SU-DHL-6 (cell line): ENCODE measurements at regions not wholly inside any gene's neighbourhood (a gene's known extent, or its start where the extent isn't known, plus 50 kb on each side); places are given as distances from the start of the nearest gene placed in this dataset.

Experiments
- H2AFZ ChIP-seq: fragments of 200-600 bp; sonication (generic); 2 replicates; pipeline ENCODE4 v1.6.1; 2014; ENCODE audit warnings: low read depth, mild to moderate bottlenecking, moderate library complexity, mixed read lengths, antibody characterized with exemption, low read length; ENCODE audit not compliant: severe bottlenecking
- H3F3A ChIP-seq: fragments of 200-600 bp; shearing (Covaris generic); 2 replicates; pipeline ENCODE4 v1.6.0; 2016; ENCODE audit warnings: antibody characterized with exemption, mild to moderate bottlenecking; ENCODE audit not compliant: insufficient read depth
- H3K27ac ChIP-seq: fragments of 200-600 bp; sonication (generic); 2 replicates; pipeline ENCODE4 v1.5.1; 2016; ENCODE audit warnings: low read depth, mild to moderate bottlenecking, low read length, moderate library complexity, mixed read lengths
- H3K27me3 ChIP-seq: fragments of 200-600 bp; sonication (generic), shearing (Covaris generic); 2 replicates; pipeline ENCODE4 v1.6.0; 2014; ENCODE audit warnings: mild to moderate bottlenecking, low read length
- H3K36me3 ChIP-seq: fragments of 200-600 bp; sonication (generic); 2 replicates; pipeline ENCODE4 v1.6.1; 2014; ENCODE audit warnings: mild to moderate bottlenecking, low read length, mixed read lengths
- H3K4me2 ChIP-seq: fragments of 300-600, 200-600 bp; shearing (Covaris generic), sonication (generic); 2 replicates; pipeline ENCODE4 v1.6.0; 2014; ENCODE audit warnings: low read length, low read depth, mild to moderate bottlenecking; ENCODE audit not compliant: poor library complexity, severe bottlenecking
- H3K4me3 ChIP-seq: fragments of 200-600 bp; sonication (generic); 2 replicates; pipeline ENCODE4 v1.5.1; 2014; ENCODE audit warnings: antibody characterized with exemption, low read length, mild to moderate bottlenecking, mixed read lengths; ENCODE audit not compliant: insufficient read depth, poor library complexity, severe bottlenecking
- H3K79me2 ChIP-seq: fragments of 200-600 bp; sonication (generic); 2 replicates; pipeline ENCODE4 v1.6.1; 2014; ENCODE audit warnings: mild to moderate bottlenecking, low read length, moderate library complexity; ENCODE audit not compliant: insufficient read depth
- H3K9ac ChIP-seq: fragments of 200-600 bp; sonication (generic); 2 replicates; pipeline ENCODE4 v1.7.0; 2014; ENCODE audit warnings: mild to moderate bottlenecking, low read length
- H3K9me2 ChIP-seq: fragments of 200-600 bp; sonication (generic); replicated peaks from 2 replicates; pipeline ENCODE4 v1.6.1; 2014; ENCODE audit warnings: low read length; ENCODE audit not compliant: insufficient read depth
- H3K9me3 ChIP-seq: fragments of 200-600 bp; sonication (generic); 2 replicates; pipeline ENCODE4 v1.6.1; 2014; ENCODE audit warnings: low read length, mixed read lengths; ENCODE audit not compliant: insufficient read depth
- H4K20me1 ChIP-seq: fragments of 200-600 bp; sonication (generic); 2 replicates; pipeline ENCODE4 v1.6.1; 2014; ENCODE audit warnings: low read depth, mild to moderate bottlenecking, antibody characterized with exemption, low read length, moderate library complexity, mixed read lengths
- EZH2phosphoT487 ChIP-seq: fragments of 200-600 bp; sonication (generic), shearing (Covaris generic); conservative IDR thresholded peaks from 2 replicates; pipeline ENCODE4 v1.6.1; 2018; ENCODE audit warnings: mild to moderate bottlenecking, antibody characterized with exemption, low read length, moderate library complexity, mixed read lengths
- TF ChIP-seq, protein P1 (sequence below): fragments of 200-600 bp; sonication (generic); IDR thresholded peaks from one replicate; pipeline ENCODE4 v1.5.1; 2017; ENCODE audit warnings: antibody characterized with exemption, mild to moderate bottlenecking, low read length, moderate library complexity; ENCODE audit not compliant: insufficient read depth, poor library complexity, severe bottlenecking

DNA sequence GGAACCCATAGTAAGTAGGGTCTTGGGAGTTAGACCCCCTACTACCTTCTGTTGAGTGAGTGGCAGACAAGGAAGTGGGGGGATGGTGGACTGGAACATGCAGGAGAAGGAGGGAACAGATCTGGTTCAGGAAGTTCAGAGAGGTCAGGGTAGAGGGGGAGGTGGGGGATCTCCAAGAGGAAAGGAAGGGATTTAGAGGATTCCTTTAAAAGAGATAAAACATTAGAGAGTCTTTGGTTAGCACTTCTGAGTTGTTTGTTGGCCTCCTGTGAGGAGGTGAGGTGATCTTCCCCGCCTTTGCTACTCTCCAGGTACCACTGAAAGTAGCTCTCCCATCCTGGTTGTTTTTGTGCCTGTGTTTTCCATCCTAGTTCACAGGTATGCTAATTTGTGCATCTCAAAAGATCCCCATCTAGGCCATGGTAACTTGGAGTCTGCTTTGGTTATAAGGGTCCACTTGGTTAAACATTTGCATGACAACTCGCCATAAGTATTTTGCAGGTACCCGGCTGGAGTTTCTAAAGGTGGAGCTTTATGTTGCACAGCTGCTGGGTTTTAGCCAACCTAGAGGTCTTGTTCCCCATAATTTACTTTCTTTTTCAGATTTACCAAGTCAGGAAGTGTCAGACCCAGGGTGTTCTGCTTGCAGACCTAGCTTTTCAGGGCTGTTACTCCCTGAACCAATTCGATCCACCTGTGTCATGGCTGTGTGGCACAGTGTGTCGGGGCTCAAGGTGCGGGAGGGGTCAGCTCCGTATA, 79.3 kb upstream of the SORL1 start:
- peak overlapping the region; percentile 34 for H3K9ac ChIP-seq
- peak overlapping the region; percentile 28 for H3K4me3 ChIP-seq
- H2AFZ ChIP-seq = peak overlapping the region; percentile 39
- peak overlapping the region; percentile 62 for H3K4me2 ChIP-seq
- peak overlapping the region; percentile 77 for H3K27ac ChIP-seq
- H3K79me2 ChIP-seq = no peaks in the 10 kb centered on the region
- H3K27me3 ChIP-seq = no peaks in the 10 kb centered on the region
- no peak for TF ChIP-seq EZH2phosphoT487
- TF ChIP-seq, protein P1, sequence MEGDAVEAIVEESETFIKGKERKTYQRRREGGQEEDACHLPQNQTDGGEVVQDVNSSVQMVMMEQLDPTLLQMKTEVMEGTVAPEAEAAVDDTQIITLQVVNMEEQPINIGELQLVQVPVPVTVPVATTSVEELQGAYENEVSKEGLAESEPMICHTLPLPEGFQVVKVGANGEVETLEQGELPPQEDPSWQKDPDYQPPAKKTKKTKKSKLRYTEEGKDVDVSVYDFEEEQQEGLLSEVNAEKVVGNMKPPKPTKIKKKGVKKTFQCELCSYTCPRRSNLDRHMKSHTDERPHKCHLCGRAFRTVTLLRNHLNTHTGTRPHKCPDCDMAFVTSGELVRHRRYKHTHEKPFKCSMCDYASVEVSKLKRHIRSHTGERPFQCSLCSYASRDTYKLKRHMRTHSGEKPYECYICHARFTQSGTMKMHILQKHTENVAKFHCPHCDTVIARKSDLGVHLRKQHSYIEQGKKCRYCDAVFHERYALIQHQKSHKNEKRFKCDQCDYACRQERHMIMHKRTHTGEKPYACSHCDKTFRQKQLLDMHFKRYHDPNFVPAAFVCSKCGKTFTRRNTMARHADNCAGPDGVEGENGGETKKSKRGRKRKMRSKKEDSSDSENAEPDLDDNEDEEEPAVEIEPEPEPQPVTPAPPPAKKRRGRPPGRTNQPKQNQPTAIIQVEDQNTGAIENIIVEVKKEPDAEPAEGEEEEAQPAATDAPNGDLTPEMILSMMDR = no peak
- H3K9me3 ChIP-seq = no peaks in the 10 kb centered on the region
- H3K36me3 ChIP-seq = no peaks in the 10 kb centered on the region
- no peaks in the 10 kb centered on the region for H4K20me1 ChIP-seq
- peaks cover 31% of the 10 kb centered on the region for H3F3A ChIP-seq
- H3K9me2 ChIP-seq = no peaks in the 10 kb centered on the region

DNA sequence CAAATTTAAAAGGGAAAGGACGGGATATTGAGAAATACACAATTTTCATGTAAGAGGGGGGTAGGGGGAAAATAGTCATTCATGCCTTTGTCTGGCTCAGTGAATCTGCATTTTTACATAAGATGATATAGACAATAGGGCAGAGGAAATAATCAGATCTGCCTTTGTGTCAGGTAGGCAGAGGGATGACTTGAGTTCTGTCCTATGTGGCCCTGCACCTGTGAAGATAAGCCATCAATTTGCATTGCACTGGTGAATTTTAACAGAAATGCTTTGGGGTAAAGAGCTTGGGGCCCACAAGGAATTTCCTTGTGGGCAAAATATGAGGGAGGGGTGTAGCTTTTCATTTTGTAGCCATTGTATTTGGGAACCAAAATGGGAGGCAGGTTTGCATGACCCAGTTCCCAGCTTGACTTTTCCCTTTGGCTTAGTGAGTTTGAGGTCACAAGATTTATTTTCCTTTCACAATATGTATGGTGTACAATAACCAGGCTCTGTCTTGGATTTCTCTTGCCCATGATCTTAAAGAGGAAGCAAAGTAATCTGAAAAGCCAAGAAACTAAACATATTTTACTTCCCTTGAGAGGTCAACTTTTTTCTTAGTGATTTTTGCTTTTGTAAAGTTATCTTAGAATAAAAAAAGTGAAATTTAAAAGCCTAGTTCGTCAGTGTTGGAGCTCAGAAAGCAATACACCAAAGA, 77.7 kb upstream of the SORL1 start:
- Histone ChIP-seq H3K27me3 (no peaks in the 10 kb centered on the region), H4K20me1 (no peaks in the 10 kb centered on the region), H3F3A (peaks cover 35% of the 10 kb centered on the region), H2AFZ (no peak overlapping the region), H3K36me3 (no peaks in the 10 kb centered on the region), H3K9me2 (no peaks in the 10 kb centered on the region), H3K79me2 (no peaks in the 10 kb centered on the region), H3K9ac (peak overlapping the region; percentile 34), H3K27ac (peak overlapping the region; percentile 77), H3K9me3 (no peaks in the 10 kb centered on the region), H3K4me3 (no peak overlapping the region), H3K4me2 (peak overlapping the region; percentile 62)
- TF ChIP-seq, protein P1 = no peak
- TF ChIP-seq EZH2phosphoT487 = no peak

DNA sequence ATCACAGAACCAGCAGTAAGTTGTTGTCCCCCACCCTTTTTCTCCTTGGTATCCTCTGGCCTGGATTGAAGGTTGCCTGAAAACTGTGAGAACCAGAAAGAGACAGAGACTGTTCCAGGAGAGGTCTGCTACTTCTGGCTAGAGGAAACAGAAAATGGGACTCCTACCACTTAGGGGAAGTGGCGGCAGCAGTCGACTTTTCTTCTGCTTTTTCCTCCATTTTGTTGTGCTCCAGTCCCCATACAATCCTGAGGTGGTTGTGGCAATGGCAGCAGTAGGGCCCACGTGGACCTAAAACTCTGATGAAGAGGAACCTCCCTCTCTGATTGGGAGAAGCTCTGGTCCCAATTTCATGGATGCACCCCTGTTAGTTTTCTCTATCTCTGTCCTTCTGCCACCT, 76.0 kb upstream of the SORL1 start:
- no peak for TF ChIP-seq EZH2phosphoT487
- TF ChIP-seq, protein P1 = no peak

More for the DNA sequence above, 76.0 kb upstream of the SORL1 start:
- no peak overlapping the region for H3K9ac ChIP-seq
- no peak overlapping the region for H3K27ac ChIP-seq
- no peaks in the 10 kb centered on the region for H3K36me3 ChIP-seq
- H3K9me3 ChIP-seq = no peaks in the 10 kb centered on the region
- no peak overlapping the region for H3K4me3 ChIP-seq
- peaks cover 35% of the 10 kb centered on the region for H3F3A ChIP-seq
- no peaks in the 10 kb centered on the region for H3K9me2 ChIP-seq
- no peaks in the 10 kb centered on the region for H3K79me2 ChIP-seq
- H4K20me1 ChIP-seq = no peaks in the 10 kb centered on the region
- H3K27me3 ChIP-seq = no peaks in the 10 kb centered on the region
- no peak overlapping the region for H3K4me2 ChIP-seq
- no peak overlapping the region for H2AFZ ChIP-seq
